Osteocyte (in vitro differentiated cells): ENCODE measurements at regions not wholly inside any gene's neighbourhood (a gene's known extent, or its start where the extent isn't known, plus 50 kb on each side); places are given as distances from the start of the nearest gene placed in this dataset.

Experiments used
- DNase-seq: peaks from one replicate; pipeline ENCODE4 v3.0.0; 2021; ENCODE audit warnings: mixed read lengths; ENCODE audit not compliant: unreplicated experiment; ENCODE audit errors: extremely low spot score
- H3K27ac Mint-ChIP-seq: one replicate; pipeline ENCODE4 v1.8.0; 2021; ENCODE audit warnings: mild to moderate bottlenecking, mixed read lengths; ENCODE audit not compliant: unreplicated experiment
- H3K27me3 Mint-ChIP-seq: one replicate; pipeline ENCODE4 v1.8.0; 2021; ENCODE audit warnings: mixed read lengths; ENCODE audit not compliant: unreplicated experiment
- H3K36me3 Mint-ChIP-seq: one replicate; pipeline ENCODE4 v1.8.0; 2021; ENCODE audit warnings: mixed read lengths; ENCODE audit not compliant: unreplicated experiment
- H3K4me1 Mint-ChIP-seq: one replicate; pipeline ENCODE4 v1.8.0; 2021; ENCODE audit warnings: mixed read lengths; ENCODE audit not compliant: unreplicated experiment
- H3K4me3 Mint-ChIP-seq: one replicate; pipeline ENCODE4 v1.8.0; 2021; ENCODE audit warnings: mild to moderate bottlenecking, moderate library complexity, mixed read lengths; ENCODE audit not compliant: unreplicated experiment
- H3K9me3 Mint-ChIP-seq: one replicate; pipeline ENCODE4 v1.8.0; 2021; ENCODE audit warnings: mixed read lengths; ENCODE audit not compliant: unreplicated experiment
- TF ChIP-seq, protein P1 (sequence below): fragments of 200-600 bp; sonication (generic); IDR thresholded peaks from 2 replicates; pipeline ENCODE4 v1.5.0; 2021; ENCODE audit warnings: antibody characterized with exemption, mild to moderate bottlenecking, moderate library complexity

DNA sequence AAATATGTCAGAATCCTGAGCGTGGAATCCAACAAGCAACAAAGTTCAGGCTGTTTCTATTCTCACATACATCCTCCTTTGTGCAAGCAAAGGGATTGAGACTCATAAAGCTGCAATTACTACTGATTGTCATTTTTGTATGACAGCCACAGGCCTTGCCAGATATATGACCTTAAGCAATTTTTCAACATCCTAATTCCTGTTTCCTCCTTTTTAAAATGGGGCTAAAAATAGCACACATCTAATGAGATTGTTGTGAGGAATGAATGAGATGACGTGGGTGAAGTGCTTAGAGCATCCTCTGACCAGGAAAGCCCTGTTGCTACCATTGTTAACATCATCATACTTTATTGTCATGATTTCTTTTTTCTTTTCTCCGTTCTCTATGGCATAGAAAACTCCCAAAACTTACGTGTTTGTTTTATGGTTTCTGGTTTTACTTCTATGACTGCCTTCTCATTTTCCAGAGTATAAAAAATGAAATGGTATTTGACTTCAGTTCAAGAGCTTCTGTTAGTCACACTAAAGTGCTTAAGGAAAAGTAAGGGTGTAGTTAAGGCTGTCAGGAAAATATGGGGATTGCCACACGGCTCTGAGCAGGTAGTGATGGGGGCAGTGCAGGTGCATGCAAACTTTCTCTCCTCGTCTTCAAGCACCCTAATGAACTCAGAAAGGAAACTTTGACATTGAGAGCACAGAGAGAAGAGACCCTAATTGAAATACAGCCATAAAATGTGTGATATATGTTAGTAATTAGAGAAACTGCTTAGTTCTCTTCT lies 590.6 kb upstream of the NETO1 start:
- TF ChIP-seq, protein P1, sequence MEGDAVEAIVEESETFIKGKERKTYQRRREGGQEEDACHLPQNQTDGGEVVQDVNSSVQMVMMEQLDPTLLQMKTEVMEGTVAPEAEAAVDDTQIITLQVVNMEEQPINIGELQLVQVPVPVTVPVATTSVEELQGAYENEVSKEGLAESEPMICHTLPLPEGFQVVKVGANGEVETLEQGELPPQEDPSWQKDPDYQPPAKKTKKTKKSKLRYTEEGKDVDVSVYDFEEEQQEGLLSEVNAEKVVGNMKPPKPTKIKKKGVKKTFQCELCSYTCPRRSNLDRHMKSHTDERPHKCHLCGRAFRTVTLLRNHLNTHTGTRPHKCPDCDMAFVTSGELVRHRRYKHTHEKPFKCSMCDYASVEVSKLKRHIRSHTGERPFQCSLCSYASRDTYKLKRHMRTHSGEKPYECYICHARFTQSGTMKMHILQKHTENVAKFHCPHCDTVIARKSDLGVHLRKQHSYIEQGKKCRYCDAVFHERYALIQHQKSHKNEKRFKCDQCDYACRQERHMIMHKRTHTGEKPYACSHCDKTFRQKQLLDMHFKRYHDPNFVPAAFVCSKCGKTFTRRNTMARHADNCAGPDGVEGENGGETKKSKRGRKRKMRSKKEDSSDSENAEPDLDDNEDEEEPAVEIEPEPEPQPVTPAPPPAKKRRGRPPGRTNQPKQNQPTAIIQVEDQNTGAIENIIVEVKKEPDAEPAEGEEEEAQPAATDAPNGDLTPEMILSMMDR = no peak
- no peak for DNase-seq
- H3K36me3 Mint-ChIP-seq = no peaks in the 10 kb centered on the region
- peaks cover 2% of the 10 kb centered on the region for H3K4me1 Mint-ChIP-seq
- H3K9me3 Mint-ChIP-seq = no peaks in the 10 kb centered on the region
- no peaks in the 10 kb centered on the region for H3K27me3 Mint-ChIP-seq
- H3K4me3 Mint-ChIP-seq = no peak overlapping the region
- no peak overlapping the region for H3K27ac Mint-ChIP-seq

DNA sequence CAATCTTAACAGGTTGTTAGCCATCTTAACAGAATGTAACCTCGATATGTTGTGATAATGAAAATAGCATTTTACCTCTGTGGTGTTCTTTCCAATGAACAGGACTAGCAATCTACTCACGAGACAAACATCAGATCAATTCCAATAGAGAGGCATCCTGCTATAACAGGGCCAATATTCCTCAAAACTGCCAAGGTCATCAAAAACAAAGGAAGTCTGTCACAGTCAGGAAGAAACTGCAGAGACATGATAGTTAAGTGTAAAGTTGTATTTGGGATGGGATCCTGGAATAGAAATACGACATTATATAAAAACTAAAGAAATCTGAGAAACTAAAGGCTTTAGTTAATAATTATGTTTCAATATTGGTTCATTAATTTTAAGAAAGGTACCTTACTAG lies 588.9 kb upstream of the NETO1 start:
- no peaks in the 10 kb centered on the region for H3K36me3 Mint-ChIP-seq
- TF ChIP-seq, protein P1 = no peak
- no peak for DNase-seq
- no peaks in the 10 kb centered on the region for H3K27me3 Mint-ChIP-seq
- no peak overlapping the region for H3K4me3 Mint-ChIP-seq
- H3K4me1 Mint-ChIP-seq = peaks cover 2% of the 10 kb centered on the region
- H3K9me3 Mint-ChIP-seq = no peaks in the 10 kb centered on the region
- H3K27ac Mint-ChIP-seq = no peak overlapping the region

DNA sequence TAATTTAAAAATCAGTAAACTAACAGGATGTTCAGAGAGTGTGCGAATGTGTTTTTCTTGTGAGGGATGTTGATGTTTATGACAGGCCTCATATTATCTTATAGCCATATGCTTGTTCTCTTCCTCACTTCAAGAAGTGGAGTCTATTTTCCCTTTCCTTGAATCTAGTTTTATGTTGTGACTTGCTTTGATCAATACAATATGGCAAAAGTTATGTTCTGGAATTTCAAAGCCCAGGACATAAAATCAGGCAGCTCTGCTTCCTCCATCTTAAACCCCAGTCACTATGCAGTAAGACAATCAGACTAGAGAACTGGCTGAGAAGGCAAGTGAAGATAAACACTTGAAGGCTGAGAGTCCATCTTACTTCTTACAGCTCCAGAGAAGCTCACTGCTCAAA lies 585.1 kb upstream of the NETO1 start:
- no peak overlapping the region for H3K27ac Mint-ChIP-seq
- H3K4me1 Mint-ChIP-seq = no peaks in the 10 kb centered on the region
- no peak for DNase-seq
- peaks cover 15% of the 10 kb centered on the region for H3K9me3 Mint-ChIP-seq
- TF ChIP-seq, protein P1 = no peak
- no peak overlapping the region for H3K4me3 Mint-ChIP-seq
- no peaks in the 10 kb centered on the region for H3K27me3 Mint-ChIP-seq
- H3K36me3 Mint-ChIP-seq = no peaks in the 10 kb centered on the region

DNA sequence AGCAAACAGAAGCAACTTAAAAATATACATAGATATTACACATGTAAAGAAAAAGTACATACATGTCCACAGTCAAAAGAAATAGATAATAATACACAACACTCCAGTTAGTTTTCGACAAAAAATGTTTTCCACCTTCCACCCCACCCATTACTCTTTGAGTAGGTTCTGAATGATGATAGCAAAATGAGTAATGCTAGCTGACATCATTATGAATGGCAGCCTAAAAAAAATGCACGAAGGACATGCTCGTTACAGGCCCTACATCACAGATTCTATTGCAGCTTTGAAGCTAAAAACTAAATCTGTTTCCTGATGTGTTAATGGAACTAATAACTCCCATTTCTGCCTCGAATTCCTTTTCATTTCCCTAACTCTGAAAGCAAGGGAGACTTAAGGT lies 578.7 kb upstream of the NETO1 start:
- H3K27me3 Mint-ChIP-seq = no peaks in the 10 kb centered on the region
- DNase-seq = no peak
- TF ChIP-seq, protein P1 = no peak
- H3K27ac Mint-ChIP-seq = no peak overlapping the region
- peaks cover 15% of the 10 kb centered on the region for H3K9me3 Mint-ChIP-seq
- no peak overlapping the region for H3K4me3 Mint-ChIP-seq
- no peaks in the 10 kb centered on the region for H3K4me1 Mint-ChIP-seq
- no peaks in the 10 kb centered on the region for H3K36me3 Mint-ChIP-seq

DNA sequence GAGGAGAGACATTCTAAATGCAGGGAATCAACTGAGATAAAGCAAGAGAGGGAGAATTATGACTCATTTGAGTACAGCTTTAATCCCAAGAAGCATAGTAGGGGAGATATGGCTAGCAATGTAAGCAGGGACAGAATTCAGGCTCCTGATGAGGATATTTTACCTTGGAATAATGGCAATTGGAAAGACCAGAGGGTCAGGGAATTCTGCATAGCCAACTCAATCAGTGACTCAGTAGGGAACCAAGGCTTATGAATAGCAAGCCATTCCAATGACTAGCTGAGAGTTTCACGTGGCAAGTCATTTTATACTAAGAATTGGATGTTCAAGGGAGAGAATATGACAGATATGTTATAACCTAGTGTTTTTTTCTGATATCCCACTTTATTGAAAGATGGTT lies 563.8 kb upstream of the NETO1 start:
- Mint-ChIP-seq H3K4me1 (no peaks in the 10 kb centered on the region), H3K4me3 (no peak overlapping the region), H3K27me3 (peaks cover 17% of the 10 kb centered on the region), H3K36me3 (no peaks in the 10 kb centered on the region), H3K27ac (no peak overlapping the region), H3K9me3 (peaks cover 19% of the 10 kb centered on the region)
- TF ChIP-seq, protein P1 = no peak
- no peak for DNase-seq
